ENCODE measurements at regions not wholly inside any gene's neighbourhood (a gene's known extent, or its start where the extent isn't known, plus 50 kb on each side); places are given as distances from the start of the nearest gene placed in this dataset.

GRCh38 chr9:108671794-108672193 lies 184.0 kb downstream of the ACTL7B start:
- Histone ChIP-seq H2BK20ac (ENCODE audit: low read depth, low read length) (no peak overlapping the region), H3K23ac (ENCODE audit: low read depth, low read length) (no peak overlapping the region), H2AK9ac (replicated peaks; ENCODE audit: low read depth, low read length, poor library complexity) (no peak overlapping the region), H2BK15ac (ENCODE audit: low read depth, low read length) (no peak overlapping the region), H3K4ac (ENCODE audit: low read depth, low read length) (no peak overlapping the region), H3K36me3 (ENCODE audit: control insufficient read depth, insufficient read depth, low read length) (no peaks in the 10 kb centered on the region), H3K27me3 (ENCODE audit: control insufficient read depth, insufficient read depth, low read length) (no peaks in the 10 kb centered on the region), H2BK120ac (ENCODE audit: low read depth, low read length) (no peak overlapping the region), H3K14ac (replicated peaks; ENCODE audit: low read depth, low read length) (no peak overlapping the region), H3K18ac (ENCODE audit: low read depth, low read length) (no peak overlapping the region), H4K8ac (ENCODE audit: low read depth in 2 of 2, low read length in 2 of 2) (no peak overlapping the region), H3K9me3 (ENCODE audit: control insufficient read depth, insufficient read depth, low read length) (no peaks in the 10 kb centered on the region), H2AFZ (replicated peaks; ENCODE audit: low read length, poor library complexity) (no peak overlapping the region), H3K27ac (ENCODE audit: insufficient read depth, low read length) (no peak overlapping the region), H3K9ac (ENCODE audit: low read depth, low read length) (no peak overlapping the region), H4K5ac (ENCODE audit: low read depth, low read length) (no peak overlapping the region), H3K9me1 (ENCODE audit: insufficient read depth, low read length) (no peaks in the 10 kb centered on the region; the same call in 1 of the 2 replicates), H2AK5ac (ENCODE audit: low read depth, low read length) (no peak overlapping the region), H3K4me1 (ENCODE audit: control insufficient read depth, insufficient read depth, low read length) (no peaks in the 10 kb centered on the region; the same call in 1 of the 2 replicates), H3K56ac (ENCODE audit: extremely low read depth, insufficient read depth, low read length) (no peak overlapping the region), H3K4me3 (ENCODE audit: insufficient read depth, low read depth, low read length) (no peak overlapping the region), H4K20me1 (ENCODE audit: insufficient read depth, low read length) (no peaks in the 10 kb centered on the region), H4K91ac (ENCODE audit: insufficient read depth, low read depth, low read length) (no peak overlapping the region), H3K79me1 (ENCODE audit: low read depth in 1 of 2, low read length in 2 of 2) (no peaks in the 10 kb centered on the region), H3K4me2 (ENCODE audit: low read depth, low read length) (no peak overlapping the region), H2BK5ac (ENCODE audit: low read depth, low read length, poor library complexity, severe bottlenecking) (no peak overlapping the region)
- dilution Hi-C loops (cut with HindIII; ENCODE audit: low sequenced_read_pairs, unreplicated experiment) (no loop called here), intact Hi-C loops (cut with micrococcal nuclease) (no loop called here), in situ Hi-C loops (cut with MboI; ENCODE audit: low sequenced_read_pairs) (no loop called here)
- ChIA-PET POLR2A (ENCODE audit: unreplicated experiment) (no interaction called here), CTCF (no interaction called here)
- no CpG with 5 or more reads among the region's 4 CpGs for WGBS, 2 experiments (ENCODE audit: extremely low coverage in 2 of 2, insufficient read length in 1 of 2)
- ATAC-seq (ENCODE audit: low read depth) (peak; percentile 56), DNase-seq (peak; percentile 6)
- no TSS peak for BruUV-seq (replicated peaks)
- TF ChIP-seq MAFK (IDR thresholded peaks at IDR 0.05; ENCODE audit: low read depth, low read length) (no peak), FOS (IDR thresholded peaks at IDR 0.05; ENCODE audit: low read depth, low read length) (no peak), NFE2L2 (IDR thresholded peaks at IDR 0.05; ENCODE audit: low read depth, low read length) (no peak), SMC3 (IDR thresholded peaks at IDR 0.05; ENCODE audit: low read depth, low read length) (no peak), BHLHE40 (IDR thresholded peaks at IDR 0.05; ENCODE audit: low read depth, low read length) (no peak), RCOR1 (IDR thresholded peaks at IDR 0.05; ENCODE audit: insufficient replicate concordance, low read length) (no peak), CEBPB (IDR thresholded peaks at IDR 0.05; ENCODE audit: low read depth, low read length) (no peak), POLR2A (IDR thresholded peaks at IDR 0.05; ENCODE audit: low read depth, low read length) (no peak)
- TF ChIP-seq, protein P1, sequence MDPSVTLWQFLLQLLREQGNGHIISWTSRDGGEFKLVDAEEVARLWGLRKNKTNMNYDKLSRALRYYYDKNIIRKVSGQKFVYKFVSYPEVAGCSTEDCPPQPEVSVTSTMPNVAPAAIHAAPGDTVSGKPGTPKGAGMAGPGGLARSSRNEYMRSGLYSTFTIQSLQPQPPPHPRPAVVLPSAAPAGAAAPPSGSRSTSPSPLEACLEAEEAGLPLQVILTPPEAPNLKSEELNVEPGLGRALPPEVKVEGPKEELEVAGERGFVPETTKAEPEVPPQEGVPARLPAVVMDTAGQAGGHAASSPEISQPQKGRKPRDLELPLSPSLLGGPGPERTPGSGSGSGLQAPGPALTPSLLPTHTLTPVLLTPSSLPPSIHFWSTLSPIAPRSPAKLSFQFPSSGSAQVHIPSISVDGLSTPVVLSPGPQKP (IDR thresholded peaks at IDR 0.05; ENCODE audit: borderline replicate concordance, low read depth, low read length), result no peak
